Subcutaneous abdominal adipose tissue (tissue), 5 donors: ENCODE measurements at regions not wholly inside any gene's neighbourhood (a gene's known extent, or its start where the extent isn't known, plus 50 kb on each side); places are given as distances from the start of the nearest gene placed in this dataset.

Experiments used
- H3K27ac ChIP-seq: one replicate; pipeline ENCODE4 v1.7.0; 2013; ENCODE audit warnings: low read depth, mild to moderate bottlenecking, inconsistent platforms, low read length, moderate library complexity
- H3K27me3 ChIP-seq, 5 donors: one replicate each; pipeline ENCODE4 v1.7.0; 2013; ENCODE audit warnings: low read length in 5 of 5, inconsistent platforms in 1 of 5; ENCODE audit not compliant: control insufficient read depth in 5 of 5, insufficient read depth in 4 of 5
- H3K36me3 ChIP-seq, 5 donors: one replicate each; pipeline ENCODE4 v1.7.0; 2013; ENCODE audit warnings: low read length in 5 of 5; ENCODE audit not compliant: control insufficient read depth in 5 of 5, insufficient read depth in 5 of 5
- H3K4me1 ChIP-seq, 5 donors: one replicate each; pipeline ENCODE4 v1.7.0; 2013; ENCODE audit warnings: low read length in 5 of 5, mild to moderate bottlenecking in 3 of 5, moderate library complexity in 1 of 5; ENCODE audit not compliant: control insufficient read depth in 5 of 5, insufficient read depth in 5 of 5
- H3K4me3 ChIP-seq, 5 donors: one replicate each; pipeline ENCODE4 v1.7.0; 2013; ENCODE audit warnings: low read length in 5 of 5, low read depth in 1 of 5
- H3K9ac ChIP-seq, 5 donors: one replicate each; pipeline ENCODE4 v1.7.0; 2013; ENCODE audit warnings: low read length in 5 of 5, mild to moderate bottlenecking in 4 of 5, moderate library complexity in 3 of 5
- H3K9me3 ChIP-seq, 5 donors: one replicate each; pipeline ENCODE4 v1.7.0; 2013; ENCODE audit warnings: low read length in 5 of 5; ENCODE audit not compliant: control insufficient read depth in 5 of 5
- donor health status: healthy.
- donor health status: healthy.
- donor health status: healthy.
- donor health status: healthy.
- donor health status: healthy.

- Histone ChIP-seq H3K4me3 (no peak overlapping the region), H3K9me3 (no peaks in the 10 kb centered on the region), H3K9ac (no peak overlapping the region), H3K27me3 (no peaks in the 10 kb centered on the region), H3K27ac (no peak overlapping the region), H3K4me1 (peaks cover 0 to 10% (median 4%) of the 10 kb centered on the region in 5 donors), H3K36me3 (no peaks in the 10 kb centered on the region)
Measured at GRCh38 chr9:4417578-4418325, 72.5 kb upstream of the SLC1A1 start.

- Histone ChIP-seq H3K4me3 (no peak overlapping the region), H3K4me1 (peaks cover 0 to 10% (median 4%) of the 10 kb centered on the region in 5 donors), H3K36me3 (no peaks in the 10 kb centered on the region), H3K9ac (no peak overlapping the region), H3K27ac (no peak overlapping the region), H3K27me3 (no peaks in the 10 kb centered on the region), H3K9me3 (no peaks in the 10 kb centered on the region)
Measured at GRCh38 chr9:4416467-4416866, 73.8 kb upstream of the SLC1A1 start.

GRCh38 chr9:4415281-4415680 is 75.0 kb upstream of the SLC1A1 start:
- Histone ChIP-seq H3K9me3 (no peaks in the 10 kb centered on the region), H3K27ac (no peak overlapping the region), H3K4me3 (no peak overlapping the region), H3K4me1 (peaks cover 0 to 10% (median 4%) of the 10 kb centered on the region in 5 donors), H3K36me3 (no peaks in the 10 kb centered on the region), H3K27me3 (no peaks in the 10 kb centered on the region), H3K9ac (no peak overlapping the region)

GRCh38 chr9:4413856-4414255 is 76.4 kb upstream of the SLC1A1 start:
- no peaks in the 10 kb centered on the region for H3K27me3 ChIP-seq
- peaks cover 0 to 10% (median 4%) of the 10 kb centered on the region in 5 donors for H3K4me1 ChIP-seq
- no peaks in the 10 kb centered on the region for H3K9me3 ChIP-seq
- H3K36me3 ChIP-seq: no peaks in the 10 kb centered on the region
- H3K4me3 ChIP-seq: no peak overlapping the region
- no peak overlapping the region for H3K9ac ChIP-seq
- H3K27ac ChIP-seq: no peak overlapping the region

- Histone ChIP-seq H3K27me3 (no peaks in the 10 kb centered on the region), H3K4me1 (peaks cover 0 to 8% (median 0%) of the 10 kb centered on the region in 5 donors), H3K9me3 (peaks cover 0 to 7% (median 2%) of the 10 kb centered on the region in 5 donors), H3K9ac (no peak overlapping the region), H3K4me3 (no peak overlapping the region), H3K36me3 (no peaks in the 10 kb centered on the region), H3K27ac (no peak overlapping the region)
Measured at GRCh38 chr9:4404156-4404555, 86.1 kb upstream of the SLC1A1 start.

GRCh38 chr9:4402501-4402900 is 87.8 kb upstream of the SLC1A1 start:
- H3K4me1 ChIP-seq: no peaks in the 10 kb centered on the region
- H3K4me3 ChIP-seq: no peak overlapping the region
- H3K9me3 ChIP-seq: peaks cover 0 to 7% (median 2%) of the 10 kb centered on the region in 5 donors
- no peaks in the 10 kb centered on the region for H3K36me3 ChIP-seq
- H3K9ac ChIP-seq: no peak overlapping the region
- H3K27ac ChIP-seq: no peak overlapping the region
- peaks cover 0 to 2% (median 0%) of the 10 kb centered on the region in 5 donors for H3K27me3 ChIP-seq

GRCh38 chr9:4400731-4401130 is 89.5 kb upstream of the SLC1A1 start:
- Histone ChIP-seq H3K27ac (no peak overlapping the region), H3K9ac (no peak overlapping the region), H3K27me3 (peaks cover 0 to 2% (median 0%) of the 10 kb centered on the region in 5 donors), H3K36me3 (no peaks in the 10 kb centered on the region), H3K9me3 (peaks cover 0 to 4% (median 0%) of the 10 kb centered on the region in 5 donors), H3K4me1 (peaks cover 0 to 5% (median 0%) of the 10 kb centered on the region in 5 donors), H3K4me3 (no peak overlapping the region)

GRCh38 chr9:4397917-4398316 is 92.4 kb upstream of the SLC1A1 start:
- H3K9ac ChIP-seq: no peak overlapping the region
- no peak overlapping the region for H3K27ac ChIP-seq
- no peak overlapping the region for H3K4me3 ChIP-seq
- H3K9me3 ChIP-seq: peaks cover 0 to 4% (median 0%) of the 10 kb centered on the region in 5 donors
- no peaks in the 10 kb centered on the region for H3K36me3 ChIP-seq
- H3K4me1 ChIP-seq: peaks cover 0 to 5% (median 0%) of the 10 kb centered on the region in 5 donors
- peaks cover 0 to 2% (median 0%) of the 10 kb centered on the region in 5 donors for H3K27me3 ChIP-seq

- H3K4me3 ChIP-seq: no peak overlapping the region
- H3K27me3 ChIP-seq: peaks cover 0 to 2% (median 0%) of the 10 kb centered on the region in 5 donors
- H3K36me3 ChIP-seq: no peaks in the 10 kb centered on the region
- H3K9me3 ChIP-seq: no peaks in the 10 kb centered on the region
- H3K4me1 ChIP-seq: peaks cover 0 to 6% (median 3%) of the 10 kb centered on the region in 5 donors
- no peak overlapping the region for H3K9ac ChIP-seq
- H3K27ac ChIP-seq: no peak overlapping the region
Measured at GRCh38 chr9:4393806-4394523, 94.1 kb upstream of the GLIS3 start.

GRCh38 chr9:4389755-4390154 is 89.9 kb upstream of the GLIS3 start:
- Histone ChIP-seq H3K27me3 (no peaks in the 10 kb centered on the region), H3K9me3 (no peaks in the 10 kb centered on the region), H3K36me3 (no peaks in the 10 kb centered on the region), H3K4me3 (no peak overlapping the region), H3K27ac (no peak overlapping the region), H3K9ac (no peak overlapping the region), H3K4me1 (peaks cover 0 to 8% (median 0%) of the 10 kb centered on the region in 5 donors)
